PC-9 (cell line): ENCODE measurements at regions not wholly inside any gene's neighbourhood (a gene's known extent, or its start where the extent isn't known, plus 50 kb on each side); places are given as distances from the start of the nearest gene placed in this dataset.
"Not testable (repeated sequence)": the region's sequence is repeated elsewhere in the genome, so short reads cannot be mapped to it uniquely, and the experiment has no call there.

Source experiments
- EZH2 ChIP-seq: fragments of 200-600 bp; sonication (generic); IDR thresholded peaks from 2 replicates; pipeline ENCODE4 v1.8.0; 2017; ENCODE audit warnings: antibody characterized with exemption, low read depth
- TF ChIP-seq, protein P1 (sequence below): fragments of 200-600 bp; sonication (generic); conservative IDR thresholded peaks from 2 replicates; pipeline ENCODE4 v1.6.1; 2017; ENCODE audit warnings: mixed run types, antibody characterized with exemption, mild to moderate bottlenecking, moderate library complexity

GRCh38 chr10:47593805-47594204 lies 70.4 kb upstream of the AGAP9 start:
- TF ChIP-seq, protein P1, sequence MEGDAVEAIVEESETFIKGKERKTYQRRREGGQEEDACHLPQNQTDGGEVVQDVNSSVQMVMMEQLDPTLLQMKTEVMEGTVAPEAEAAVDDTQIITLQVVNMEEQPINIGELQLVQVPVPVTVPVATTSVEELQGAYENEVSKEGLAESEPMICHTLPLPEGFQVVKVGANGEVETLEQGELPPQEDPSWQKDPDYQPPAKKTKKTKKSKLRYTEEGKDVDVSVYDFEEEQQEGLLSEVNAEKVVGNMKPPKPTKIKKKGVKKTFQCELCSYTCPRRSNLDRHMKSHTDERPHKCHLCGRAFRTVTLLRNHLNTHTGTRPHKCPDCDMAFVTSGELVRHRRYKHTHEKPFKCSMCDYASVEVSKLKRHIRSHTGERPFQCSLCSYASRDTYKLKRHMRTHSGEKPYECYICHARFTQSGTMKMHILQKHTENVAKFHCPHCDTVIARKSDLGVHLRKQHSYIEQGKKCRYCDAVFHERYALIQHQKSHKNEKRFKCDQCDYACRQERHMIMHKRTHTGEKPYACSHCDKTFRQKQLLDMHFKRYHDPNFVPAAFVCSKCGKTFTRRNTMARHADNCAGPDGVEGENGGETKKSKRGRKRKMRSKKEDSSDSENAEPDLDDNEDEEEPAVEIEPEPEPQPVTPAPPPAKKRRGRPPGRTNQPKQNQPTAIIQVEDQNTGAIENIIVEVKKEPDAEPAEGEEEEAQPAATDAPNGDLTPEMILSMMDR, result not testable (repeated sequence)
- not testable (repeated sequence) for TF ChIP-seq EZH2
